OCI-LY1 (cell line): ENCODE measurements at regions not wholly inside any gene's neighbourhood (a gene's known extent, or its start where the extent isn't known, plus 50 kb on each side); places are given as distances from the start of the nearest gene placed in this dataset.

Experiments
- EZH2 ChIP-seq: fragments of 200-600 bp; sonication (generic), shearing (Covaris generic); IDR thresholded peaks from 2 replicates; pipeline ENCODE4 v1.8.0; 2017; ENCODE audit warnings: borderline replicate concordance, mixed run types, mild to moderate bottlenecking, antibody characterized with exemption, low read length, moderate library complexity, mixed read lengths
- TF ChIP-seq, protein P1 (sequence below): fragments of 200-600 bp; sonication (generic), shearing (Covaris generic); IDR thresholded peaks from 2 replicates; pipeline ENCODE4 v1.5.1; 2017; ENCODE audit warnings: mild to moderate bottlenecking, antibody characterized with exemption, low read length, moderate library complexity, mixed read lengths

DNA sequence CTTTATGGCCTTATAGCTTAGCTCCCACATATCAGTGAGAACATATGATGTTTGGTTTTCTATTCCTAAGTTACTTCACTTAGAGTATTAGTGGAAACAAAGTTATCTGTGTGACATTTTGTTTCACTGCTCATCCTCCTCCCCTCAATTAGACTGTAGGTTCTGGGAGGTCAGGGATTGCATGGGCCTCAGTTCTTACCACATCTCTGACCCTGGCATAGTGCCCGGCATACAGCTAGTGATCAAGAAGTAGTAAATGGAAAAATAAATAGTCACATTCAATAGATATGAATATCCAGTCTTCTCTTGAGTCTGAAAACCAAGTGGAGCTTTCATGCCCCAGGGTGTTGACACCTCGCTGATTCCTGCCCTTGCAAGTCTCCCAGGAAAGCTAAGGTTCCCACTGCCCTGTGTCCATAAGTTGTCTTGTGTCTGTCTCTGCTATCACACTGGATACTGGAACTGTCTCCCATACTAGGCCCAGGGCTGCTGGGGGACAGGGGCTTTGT, 249.5 kb upstream of the TSHZ3 start:
- TF ChIP-seq, protein P1, sequence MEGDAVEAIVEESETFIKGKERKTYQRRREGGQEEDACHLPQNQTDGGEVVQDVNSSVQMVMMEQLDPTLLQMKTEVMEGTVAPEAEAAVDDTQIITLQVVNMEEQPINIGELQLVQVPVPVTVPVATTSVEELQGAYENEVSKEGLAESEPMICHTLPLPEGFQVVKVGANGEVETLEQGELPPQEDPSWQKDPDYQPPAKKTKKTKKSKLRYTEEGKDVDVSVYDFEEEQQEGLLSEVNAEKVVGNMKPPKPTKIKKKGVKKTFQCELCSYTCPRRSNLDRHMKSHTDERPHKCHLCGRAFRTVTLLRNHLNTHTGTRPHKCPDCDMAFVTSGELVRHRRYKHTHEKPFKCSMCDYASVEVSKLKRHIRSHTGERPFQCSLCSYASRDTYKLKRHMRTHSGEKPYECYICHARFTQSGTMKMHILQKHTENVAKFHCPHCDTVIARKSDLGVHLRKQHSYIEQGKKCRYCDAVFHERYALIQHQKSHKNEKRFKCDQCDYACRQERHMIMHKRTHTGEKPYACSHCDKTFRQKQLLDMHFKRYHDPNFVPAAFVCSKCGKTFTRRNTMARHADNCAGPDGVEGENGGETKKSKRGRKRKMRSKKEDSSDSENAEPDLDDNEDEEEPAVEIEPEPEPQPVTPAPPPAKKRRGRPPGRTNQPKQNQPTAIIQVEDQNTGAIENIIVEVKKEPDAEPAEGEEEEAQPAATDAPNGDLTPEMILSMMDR, result no peak
- no peak for TF ChIP-seq EZH2
